ENCODE measurements at regions not wholly inside any gene's neighbourhood (a gene's known extent, or its start where the extent isn't known, plus 50 kb on each side); places are given as distances from the start of the nearest gene placed in this dataset.

GRCh38 chr11:122024278-122024677 lies 91.7 kb downstream of the BLID start:
- H3K27ac ChIP-seq: no peak overlapping the region
- TF ChIP-seq ZFX (IDR thresholded peaks at IDR 0.05; ENCODE audit: borderline replicate concordance): no peak
- TF ChIP-seq, protein P1, sequence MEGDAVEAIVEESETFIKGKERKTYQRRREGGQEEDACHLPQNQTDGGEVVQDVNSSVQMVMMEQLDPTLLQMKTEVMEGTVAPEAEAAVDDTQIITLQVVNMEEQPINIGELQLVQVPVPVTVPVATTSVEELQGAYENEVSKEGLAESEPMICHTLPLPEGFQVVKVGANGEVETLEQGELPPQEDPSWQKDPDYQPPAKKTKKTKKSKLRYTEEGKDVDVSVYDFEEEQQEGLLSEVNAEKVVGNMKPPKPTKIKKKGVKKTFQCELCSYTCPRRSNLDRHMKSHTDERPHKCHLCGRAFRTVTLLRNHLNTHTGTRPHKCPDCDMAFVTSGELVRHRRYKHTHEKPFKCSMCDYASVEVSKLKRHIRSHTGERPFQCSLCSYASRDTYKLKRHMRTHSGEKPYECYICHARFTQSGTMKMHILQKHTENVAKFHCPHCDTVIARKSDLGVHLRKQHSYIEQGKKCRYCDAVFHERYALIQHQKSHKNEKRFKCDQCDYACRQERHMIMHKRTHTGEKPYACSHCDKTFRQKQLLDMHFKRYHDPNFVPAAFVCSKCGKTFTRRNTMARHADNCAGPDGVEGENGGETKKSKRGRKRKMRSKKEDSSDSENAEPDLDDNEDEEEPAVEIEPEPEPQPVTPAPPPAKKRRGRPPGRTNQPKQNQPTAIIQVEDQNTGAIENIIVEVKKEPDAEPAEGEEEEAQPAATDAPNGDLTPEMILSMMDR (IDR thresholded peaks at IDR 0.05): no peak

- H3K27ac ChIP-seq: no peak overlapping the region
- no peak for TF ChIP-seq ZFX (IDR thresholded peaks at IDR 0.05; ENCODE audit: borderline replicate concordance)
- TF ChIP-seq, protein P1 (IDR thresholded peaks at IDR 0.05): no peak
These were observed 92.3 kb downstream of the BLID start for GRCh38 chr11:122023614-122024250.

DNA sequence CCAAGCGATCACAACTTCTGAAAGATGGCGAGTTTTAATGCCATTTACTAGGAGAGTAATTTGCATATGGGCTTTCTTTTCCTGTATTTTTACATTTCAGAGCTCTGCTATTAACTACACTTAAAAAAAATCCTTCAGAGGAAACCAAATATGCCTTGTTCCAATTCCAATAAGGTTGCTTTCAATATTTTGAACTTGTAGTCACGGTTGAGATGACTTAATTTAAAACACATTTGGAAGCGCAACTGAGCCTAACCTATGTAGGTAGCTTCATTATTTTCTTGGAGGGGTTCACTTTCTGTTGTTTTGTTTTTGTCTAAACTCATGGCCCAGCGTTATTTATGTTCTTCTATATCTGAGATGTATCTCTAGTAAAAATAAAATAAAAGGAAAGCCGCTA lies 93.4 kb downstream of the BLID start:
- no peak overlapping the region for H3K27ac ChIP-seq
- TF ChIP-seq ZFX (IDR thresholded peaks at IDR 0.05; ENCODE audit: borderline replicate concordance): no peak
- TF ChIP-seq, protein P1 (IDR thresholded peaks at IDR 0.05): no peak

DNA sequence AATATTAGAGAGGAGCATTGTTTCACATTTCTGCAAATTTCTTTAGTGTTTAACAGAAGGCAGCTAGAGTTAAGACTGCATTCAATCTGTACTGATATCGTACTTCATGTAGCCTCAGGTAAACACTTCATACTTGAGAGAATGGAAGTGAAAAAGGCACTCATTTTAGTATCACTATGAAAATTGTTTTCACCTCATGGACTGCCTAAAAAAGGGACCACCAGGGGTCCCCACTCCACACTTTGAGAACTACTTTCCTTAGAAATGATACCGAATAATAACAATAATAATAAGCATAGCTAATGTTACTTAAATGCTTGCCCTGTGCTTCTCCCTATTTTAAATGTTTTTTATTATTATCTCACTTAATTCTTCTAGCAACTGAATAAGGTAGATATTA lies 95.1 kb downstream of the BLID start:
- TF ChIP-seq ZFX (IDR thresholded peaks at IDR 0.05; ENCODE audit: borderline replicate concordance): no peak
- TF ChIP-seq, protein P1 (IDR thresholded peaks at IDR 0.05): 0 out of 2 replicates have a peak, but pooled peaks have one; percentile 3
- no peak overlapping the region for H3K27ac ChIP-seq

- no peak overlapping the region for H3K27ac ChIP-seq
These were observed 95.9 kb downstream of the BLID start for GRCh38 chr11:122019908-122020694.

DNA sequence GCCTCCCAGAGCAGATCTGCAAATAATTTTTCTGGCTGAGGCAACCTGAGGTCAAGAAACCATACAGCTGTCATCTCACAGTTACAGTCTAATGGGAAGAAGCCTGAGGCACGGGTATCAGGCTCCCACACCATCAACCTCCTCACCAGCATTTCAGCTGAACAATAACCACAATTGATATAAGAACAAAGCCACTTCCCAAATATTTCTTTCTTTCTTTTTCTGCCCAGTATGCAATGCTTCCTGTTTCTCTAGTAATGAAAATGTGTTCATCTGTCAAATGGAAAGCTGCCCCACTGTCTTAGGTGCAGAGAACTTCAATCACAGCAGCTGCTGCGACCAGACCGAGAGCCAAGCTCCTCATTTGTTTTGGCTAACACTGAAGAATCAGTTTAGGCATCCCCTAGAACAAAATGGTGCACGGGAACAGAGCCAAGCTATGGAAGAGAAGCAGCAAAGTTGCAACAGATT lies 108.4 kb downstream of the BLID start:
- TF ChIP-seq ZFX (IDR thresholded peaks at IDR 0.05; ENCODE audit: borderline replicate concordance): no peak
- TF ChIP-seq, protein P1 (IDR thresholded peaks at IDR 0.05): no peak
- H3K27ac ChIP-seq: no peak overlapping the region

More at GRCh38 chr11:122019908-122020694, 95.9 kb downstream of the BLID start:
- TF ChIP-seq ZFX (IDR thresholded peaks at IDR 0.05; ENCODE audit: borderline replicate concordance): no peak
- TF ChIP-seq, protein P1 (IDR thresholded peaks at IDR 0.05): no peak

DNA sequence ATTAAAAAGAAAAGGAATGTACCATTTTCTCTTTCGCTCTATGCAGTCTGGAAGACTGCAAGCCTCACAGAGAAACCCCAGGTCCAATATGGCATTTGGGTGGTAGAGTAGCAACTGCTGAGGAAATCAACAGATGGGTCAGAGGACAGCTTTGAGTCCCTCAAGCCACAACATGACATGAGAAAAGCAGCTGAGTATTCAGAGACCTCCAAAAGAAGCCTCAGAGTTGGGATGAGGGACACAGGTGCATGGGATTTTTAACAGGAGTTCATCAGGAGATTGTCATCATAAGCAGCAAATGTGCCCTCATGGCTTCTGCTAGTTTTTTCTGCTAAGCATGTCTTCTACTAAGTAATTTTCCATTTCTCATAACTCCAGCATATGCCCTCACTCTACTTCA lies 111.6 kb downstream of the BLID start:
- no peak overlapping the region for H3K27ac ChIP-seq
- TF ChIP-seq, protein P1 (IDR thresholded peaks at IDR 0.05): no peak
- no peak for TF ChIP-seq ZFX (IDR thresholded peaks at IDR 0.05; ENCODE audit: borderline replicate concordance)

Data from 22Rv1 (cell line).